ENCODE measurements at regions not wholly inside any gene's neighbourhood (a gene's known extent, or its start where the extent isn't known, plus 50 kb on each side); places are given as distances from the start of the nearest gene placed in this dataset.

- TF ChIP-seq FOXP2 (optimal IDR thresholded peaks at IDR 0.05; ENCODE audit: borderline replicate concordance, extremely low read depth, extremely low read length, insufficient read depth) (no peak), TAF1 (IDR thresholded peaks at IDR 0.05; ENCODE audit: borderline replicate concordance, insufficient read depth, low read length) (no peak), SIN3A (IDR thresholded peaks at IDR 0.05; ENCODE audit: borderline replicate concordance, insufficient read depth, low read length) (no peak), REST (IDR thresholded peaks at IDR 0.05; ENCODE audit: insufficient read depth in 1 of 2, low read depth in 2 of 2, low read length in 2 of 2) (no peak), POLR2AphosphoS5 (IDR thresholded peaks at IDR 0.05; ENCODE audit: low read depth, low read length) (no peak)
Observed at GRCh38 chr3:194976049-194976451, 290.4 kb downstream of the FAM43A start.

DNA sequence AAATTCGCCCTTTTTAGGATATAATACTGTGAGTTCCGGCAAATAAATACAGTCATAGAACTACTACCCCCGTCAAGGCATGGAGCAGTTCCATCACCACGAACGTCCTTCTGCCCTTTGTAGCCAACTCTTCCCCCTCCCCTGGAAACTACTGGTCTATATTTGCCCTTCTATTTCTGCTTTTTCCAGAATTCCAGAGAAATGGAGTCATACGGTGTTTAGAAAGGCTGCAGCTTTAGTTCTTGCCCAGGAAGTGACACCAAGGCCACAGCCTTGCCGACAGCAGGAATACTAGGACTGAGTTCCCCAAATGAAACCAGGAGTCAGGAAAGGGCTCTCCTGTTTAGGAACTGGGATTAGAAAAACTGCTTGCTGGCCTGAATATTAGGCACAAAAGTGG lies 291.2 kb downstream of the FAM43A start:
- TF ChIP-seq FOXP2 (optimal IDR thresholded peaks at IDR 0.05; ENCODE audit: borderline replicate concordance, extremely low read depth, extremely low read length, insufficient read depth) (no peak), REST (IDR thresholded peaks at IDR 0.05; ENCODE audit: insufficient read depth in 1 of 2, low read depth in 2 of 2, low read length in 2 of 2) (no peak), SIN3A (IDR thresholded peaks at IDR 0.05; ENCODE audit: borderline replicate concordance, insufficient read depth, low read length) (no peak), POLR2AphosphoS5 (IDR thresholded peaks at IDR 0.05; ENCODE audit: low read depth, low read length) (no peak), TAF1 (IDR thresholded peaks at IDR 0.05; ENCODE audit: borderline replicate concordance, insufficient read depth, low read length) (no peak)

- TF ChIP-seq REST (IDR thresholded peaks at IDR 0.05; ENCODE audit: insufficient read depth in 1 of 2, low read depth in 2 of 2, low read length in 2 of 2) (no peak), FOXP2 (optimal IDR thresholded peaks at IDR 0.05; ENCODE audit: borderline replicate concordance, extremely low read depth, extremely low read length, insufficient read depth) (no peak), SIN3A (IDR thresholded peaks at IDR 0.05; ENCODE audit: borderline replicate concordance, insufficient read depth, low read length) (no peak), POLR2AphosphoS5 (IDR thresholded peaks at IDR 0.05; ENCODE audit: low read depth, low read length) (no peak), TAF1 (IDR thresholded peaks at IDR 0.05; ENCODE audit: borderline replicate concordance, insufficient read depth, low read length) (no peak)
Observed at GRCh38 chr3:194977356-194977755, 291.7 kb downstream of the FAM43A start.

DNA sequence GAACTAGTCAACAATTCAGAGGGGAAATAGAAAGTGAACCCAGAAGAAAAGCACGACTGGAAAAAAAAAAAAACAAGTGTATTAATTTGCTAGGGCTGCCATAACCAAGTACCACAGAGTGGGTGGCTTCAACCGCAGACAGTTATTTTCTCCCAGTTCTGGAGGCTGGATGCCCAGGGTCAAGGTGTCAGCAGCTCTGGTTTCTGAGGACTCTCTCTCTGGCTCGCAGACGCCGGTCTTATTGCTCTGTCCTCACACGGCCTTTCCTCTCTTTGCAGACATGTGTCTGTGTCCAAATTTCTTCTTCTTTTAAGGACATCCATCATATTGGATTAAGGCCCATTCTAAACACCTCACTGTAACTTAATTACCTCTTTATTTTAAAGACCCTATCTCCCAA lies 291.8 kb downstream of the XXYLT1 start:
- TF ChIP-seq FOXP2 (optimal IDR thresholded peaks at IDR 0.05; ENCODE audit: borderline replicate concordance, extremely low read depth, extremely low read length, insufficient read depth) (no peak), POLR2AphosphoS5 (IDR thresholded peaks at IDR 0.05; ENCODE audit: low read depth, low read length) (no peak), REST (IDR thresholded peaks at IDR 0.05; ENCODE audit: insufficient read depth in 1 of 2, low read depth in 2 of 2, low read length in 2 of 2) (no peak), SIN3A (IDR thresholded peaks at IDR 0.05; ENCODE audit: borderline replicate concordance, insufficient read depth, low read length) (no peak), TAF1 (IDR thresholded peaks at IDR 0.05; ENCODE audit: borderline replicate concordance, insufficient read depth, low read length) (no peak)

- TF ChIP-seq POLR2AphosphoS5 (IDR thresholded peaks at IDR 0.05; ENCODE audit: low read depth, low read length) (no peak), TAF1 (IDR thresholded peaks at IDR 0.05; ENCODE audit: borderline replicate concordance, insufficient read depth, low read length) (no peak), FOXP2 (optimal IDR thresholded peaks at IDR 0.05; ENCODE audit: borderline replicate concordance, extremely low read depth, extremely low read length, insufficient read depth) (no peak), SIN3A (IDR thresholded peaks at IDR 0.05; ENCODE audit: borderline replicate concordance, insufficient read depth, low read length) (no peak), REST (IDR thresholded peaks at IDR 0.05; ENCODE audit: insufficient read depth in 1 of 2, low read depth in 2 of 2, low read length in 2 of 2) (no peak)
Observed at GRCh38 chr3:194982472-194982871, 288.5 kb downstream of the XXYLT1 start.

Data from PFSK-1 (cell line).